ENCODE measurements at regions not wholly inside any gene's neighbourhood (a gene's known extent, or its start where the extent isn't known, plus 50 kb on each side); places are given as distances from the start of the nearest gene placed in this dataset.

DNA sequence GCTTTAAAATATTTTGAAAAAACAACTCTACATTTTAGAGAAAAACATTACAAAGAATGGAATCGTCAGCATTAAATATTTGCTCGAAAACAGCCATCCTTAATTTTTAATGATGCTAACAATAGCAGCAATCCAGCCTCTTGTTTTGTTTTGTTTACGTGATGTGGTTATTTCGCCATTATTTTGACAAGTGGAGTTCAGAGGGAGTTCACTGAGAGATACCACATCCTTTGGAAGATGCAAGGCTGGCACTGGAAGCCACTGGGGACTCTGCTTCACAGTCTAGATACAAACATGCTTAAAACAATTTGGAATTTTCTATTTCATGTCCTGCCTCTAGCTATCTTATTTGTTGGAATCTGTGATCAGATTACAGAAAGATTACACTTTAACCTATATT, 556.3 kb downstream of the PCDH17 start:
- H3K27me3 ChIP-seq: no peaks in the 10 kb centered on the region
- TF ChIP-seq POLR2A (IDR thresholded peaks at IDR 0.05; ENCODE audit: low read depth): no peak
- no peak for TF ChIP-seq POLR2AphosphoS5 (IDR thresholded peaks at IDR 0.05)
- no peak for TF ChIP-seq CTCF (IDR thresholded peaks at IDR 0.05)
- no peak for TF ChIP-seq EP300 (IDR thresholded peaks at IDR 0.05)
- H3K36me3 ChIP-seq: no peaks in the 10 kb centered on the region
- H3K27ac ChIP-seq (replicated peaks in 1 of 4): no peak overlapping the region
- no peaks in the 10 kb centered on the region for H3K9me3 ChIP-seq
- DNase-seq (ENCODE audit: extremely low spot score): no peak
- intact Hi-C loops (cut with DNase I): no loop called here
- no peak overlapping the region for H3K4me3 ChIP-seq
- 78% methylated on average over 4 of the region's 4 CpGs for WGBS
- no peaks in the 10 kb centered on the region for H3K4me1 ChIP-seq

DNA sequence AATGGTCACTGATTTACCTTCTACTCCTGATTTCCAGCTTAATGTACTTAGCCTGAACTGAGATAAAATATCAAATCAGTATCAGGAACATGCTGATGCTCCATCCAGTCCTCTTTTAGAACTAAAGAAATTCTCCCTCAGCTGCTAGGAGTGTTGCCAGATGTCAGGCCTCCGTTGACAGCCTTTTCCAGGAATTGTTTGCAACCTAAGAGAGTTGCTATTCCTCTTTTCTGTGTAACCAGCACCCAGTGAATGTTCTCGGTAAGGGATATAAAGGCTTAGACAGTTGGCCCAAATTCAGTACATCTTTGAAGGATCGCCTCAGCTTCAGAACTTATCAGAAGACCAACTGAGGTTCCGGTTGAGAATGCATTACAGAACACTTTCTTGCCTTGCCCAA, 559.0 kb downstream of the PCDH17 start:
- Histone ChIP-seq H3K9me3 (no peaks in the 10 kb centered on the region), H3K36me3 (no peaks in the 10 kb centered on the region), H3K27me3 (no peaks in the 10 kb centered on the region), H3K4me3 (no peak overlapping the region), H3K27ac (replicated peaks in 1 of 4) (no peak overlapping the region), H3K4me1 (no peaks in the 10 kb centered on the region)
- intact Hi-C loops (cut with DNase I): no loop called here
- 37% methylated on average over 4 of the region's 4 CpGs for WGBS
- no peak for DNase-seq (ENCODE audit: extremely low spot score)
- TF ChIP-seq CTCF (IDR thresholded peaks at IDR 0.05) (no peak), POLR2AphosphoS5 (IDR thresholded peaks at IDR 0.05) (no peak), EP300 (IDR thresholded peaks at IDR 0.05) (no peak), POLR2A (IDR thresholded peaks at IDR 0.05; ENCODE audit: low read depth) (no peak)

- no peak for TF ChIP-seq POLR2A (IDR thresholded peaks at IDR 0.05; ENCODE audit: low read depth)
- no peak overlapping the region for H3K27ac ChIP-seq (replicated peaks in 1 of 4)
- no peaks in the 10 kb centered on the region for H3K36me3 ChIP-seq
- H3K4me1 ChIP-seq: no peaks in the 10 kb centered on the region
- no peaks in the 10 kb centered on the region for H3K27me3 ChIP-seq
- WGBS: 86% methylated on average over 1 of the region's 1 CpG
- DNase-seq (ENCODE audit: extremely low spot score): no peak
- no peak overlapping the region for H3K4me3 ChIP-seq
- no peaks in the 10 kb centered on the region for H3K9me3 ChIP-seq
- intact Hi-C loops (cut with DNase I): no loop called here
These were observed 560.2 kb downstream of the PCDH17 start for GRCh38 chr13:58191754-58192153.

DNA sequence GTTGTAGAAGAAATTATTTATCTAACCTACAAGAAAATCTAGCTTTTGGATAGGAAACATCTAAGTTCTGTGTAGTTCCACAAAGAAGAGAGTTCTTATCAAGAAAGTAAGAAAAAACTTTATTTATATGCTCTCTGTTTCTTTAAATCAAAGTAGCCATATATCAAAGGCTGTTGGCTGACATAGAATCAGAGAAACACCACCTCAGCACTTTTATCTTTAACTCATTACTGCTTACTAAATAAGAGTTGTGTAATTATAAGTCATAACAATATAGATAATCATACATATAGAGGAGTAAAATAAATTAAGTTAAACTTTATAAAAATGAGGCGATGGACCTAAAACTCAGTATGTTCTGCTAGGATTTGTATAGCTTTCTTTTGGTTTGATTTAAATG, 570.6 kb downstream of the PCDH17 start:
- Histone ChIP-seq H3K27me3 (no peaks in the 10 kb centered on the region), H3K36me3 (no peaks in the 10 kb centered on the region), H3K27ac (replicated peaks in 1 of 4) (no peak overlapping the region), H3K4me3 (no peak overlapping the region), H3K4me1 (no peaks in the 10 kb centered on the region), H3K9me3 (no peaks in the 10 kb centered on the region)
- WGBS: 95% methylated on average over 1 of the region's 1 CpG
- no peak for TF ChIP-seq CTCF (IDR thresholded peaks at IDR 0.05)
- no peak for TF ChIP-seq POLR2AphosphoS5 (IDR thresholded peaks at IDR 0.05)
- TF ChIP-seq EP300 (IDR thresholded peaks at IDR 0.05): no peak
- TF ChIP-seq POLR2A (IDR thresholded peaks at IDR 0.05; ENCODE audit: low read depth): no peak
- DNase-seq (ENCODE audit: extremely low spot score): no peak
- intact Hi-C loops (cut with DNase I): no loop called here

DNA sequence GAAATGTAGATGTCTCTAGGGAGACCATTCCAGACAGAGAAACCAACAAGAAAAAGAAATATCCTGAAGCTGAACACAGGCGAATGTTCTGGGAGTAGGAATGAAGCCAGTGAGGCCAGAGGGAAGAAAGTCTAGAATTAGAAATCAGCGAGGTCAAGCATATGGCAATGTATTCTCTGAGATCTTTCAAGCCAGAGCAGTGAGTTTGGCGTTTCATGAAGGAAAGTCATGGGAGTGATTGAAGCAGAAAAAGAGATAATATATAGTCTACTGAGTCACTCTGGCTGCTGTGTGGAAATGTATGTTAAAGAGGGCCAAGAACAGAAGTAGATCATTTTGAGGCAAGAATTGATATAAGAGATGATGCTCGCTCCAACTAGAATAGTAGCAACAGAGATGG, 576.0 kb downstream of the PCDH17 start:
- Histone ChIP-seq H3K27me3 (no peaks in the 10 kb centered on the region), H3K4me3 (no peak overlapping the region), H3K9me3 (no peaks in the 10 kb centered on the region), H3K27ac (replicated peaks in 1 of 4) (no peak overlapping the region), H3K36me3 (no peaks in the 10 kb centered on the region), H3K4me1 (no peaks in the 10 kb centered on the region)
- no peak for TF ChIP-seq CTCF (IDR thresholded peaks at IDR 0.05)
- no peak for TF ChIP-seq POLR2AphosphoS5 (IDR thresholded peaks at IDR 0.05)
- no peak for TF ChIP-seq POLR2A (IDR thresholded peaks at IDR 0.05; ENCODE audit: low read depth)
- TF ChIP-seq EP300 (IDR thresholded peaks at IDR 0.05): no peak
- no peak for DNase-seq (ENCODE audit: extremely low spot score)
- intact Hi-C loops (cut with DNase I): no loop called here
- 84% methylated on average over 4 of the region's 4 CpGs for WGBS
